Peyer's patch (tissue), 4 donors: ENCODE measurements at regions not wholly inside any gene's neighbourhood (a gene's known extent, or its start where the extent isn't known, plus 50 kb on each side); places are given as distances from the start of the nearest gene placed in this dataset.

Experiments used
- DNase-seq, 3 donors: peaks; one replicate each; pipeline ENCODE4 v3.0.0-alpha.2; 2017 to 2019
- H3K27ac ChIP-seq, 4 donors: fragments of 200-600 bp; sonication (generic); one replicate each; pipeline ENCODE4 v1.5.1; 2016 to 2019
- H3K27me3 ChIP-seq, 2 donors: fragments of 200-600 bp; sonication (generic); one replicate each; pipeline ENCODE4 v1.5.1; 2019
- H3K36me3 ChIP-seq, 3 donors: fragments of 200-600 bp; sonication (generic); one replicate each; pipeline ENCODE4 v1.5.1; 2016 to 2019
- H3K4me1 ChIP-seq, 4 donors: fragments of 200-600 bp; sonication (generic); one replicate each; pipeline ENCODE4 v1.5.1; 2016 to 2019
- H3K4me3 ChIP-seq, 4 donors: fragments of 200-600 bp; sonication (generic); 1 replicate in 3 of 4; 2 replicates in 1 of 4; pipeline ENCODE4 v1.5.1; 2016 to 2019; ENCODE audit warnings: mild to moderate bottlenecking in 1 of 4
- H3K9me3 ChIP-seq, 4 donors: fragments of 200-600 bp; sonication (generic); one replicate each; pipeline ENCODE4 v1.5.1; 2016 to 2019; ENCODE audit warnings: mild to moderate bottlenecking in 1 of 4
- CTCF ChIP-seq, 6 experiments: fragments of 450-650 bp in 4 of 6; fragments of 200-600 bp in 2 of 6; sonication (generic) in 1 of 6; IDR thresholded peaks; one replicate each; pipeline ENCODE4 v1.5.1; 2017 to 2019; ENCODE audit warnings: antibody characterized with exemption in 6 of 6, mild to moderate bottlenecking in 3 of 6, moderate library complexity in 1 of 6
- POLR2A ChIP-seq, 2 donors: fragments of 450-650 bp; IDR thresholded peaks; one replicate each; pipeline ENCODE4 v1.5.1; 2017; ENCODE audit warnings: antibody characterized with exemption in 2 of 2, mild to moderate bottlenecking in 2 of 2, moderate library complexity in 2 of 2

DNA sequence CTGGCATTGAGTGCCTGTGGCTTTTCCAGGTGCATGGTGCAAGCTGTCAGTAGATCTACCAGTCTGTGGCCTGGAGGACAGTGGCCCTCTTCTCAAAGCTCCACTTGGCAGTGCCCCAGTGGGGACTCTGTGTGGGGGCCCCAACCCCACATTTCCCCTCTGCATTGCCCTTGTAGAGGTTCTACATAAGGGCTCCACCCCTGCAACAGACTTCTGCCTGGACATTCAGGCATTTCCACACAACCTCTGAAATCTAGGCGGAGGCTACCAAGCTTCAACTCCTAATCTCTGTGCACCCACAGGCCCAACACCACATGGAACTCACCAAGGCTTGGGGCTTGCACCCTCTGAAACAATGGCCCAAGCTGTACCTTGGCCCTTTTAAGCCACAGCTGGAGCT, 102.7 kb upstream of the PLEKHG7 start:
- no peak overlapping the region for H3K27ac ChIP-seq
- no peak for DNase-seq
- peaks cover 0 to 14% (median 0%) of the 10 kb centered on the region in 4 donors for H3K9me3 ChIP-seq
- no peaks in the 10 kb centered on the region for H3K27me3 ChIP-seq
- H3K4me3 ChIP-seq: no peak overlapping the region
- H3K4me1 ChIP-seq: peaks cover 0 to 2% (median 0%) of the 10 kb centered on the region in 4 donors
- no peaks in the 10 kb centered on the region for H3K36me3 ChIP-seq
- TF ChIP-seq CTCF (IDR thresholded peaks at IDR 0.05) (no peak), POLR2A (IDR thresholded peaks at IDR 0.05) (no peak)

GRCh38 chr12:92597997-92598396, 104.8 kb upstream of the PLEKHG7 start:
- Histone ChIP-seq H3K4me1 (peaks cover 0 to 10% (median 0%) of the 10 kb centered on the region in 4 donors), H3K27ac (no peak overlapping the region), H3K4me3 (no peak overlapping the region), H3K9me3 (peaks cover 0 to 14% (median 0%) of the 10 kb centered on the region in 4 donors), H3K36me3 (no peaks in the 10 kb centered on the region), H3K27me3 (no peaks in the 10 kb centered on the region)
- DNase-seq: no peak
- TF ChIP-seq CTCF (IDR thresholded peaks at IDR 0.05): no peak
- no peak for TF ChIP-seq POLR2A (IDR thresholded peaks at IDR 0.05)

- Histone ChIP-seq H3K4me1 (peaks cover 0 to 10% (median 0%) of the 10 kb centered on the region in 4 donors), H3K27ac (no peak overlapping the region), H3K27me3 (no peaks in the 10 kb centered on the region), H3K36me3 (no peaks in the 10 kb centered on the region), H3K4me3 (no peak overlapping the region), H3K9me3 (peaks cover 0 to 14% (median 0%) of the 10 kb centered on the region in 4 donors)
- DNase-seq: no peak
- TF ChIP-seq POLR2A (IDR thresholded peaks at IDR 0.05): no peak
- TF ChIP-seq CTCF (IDR thresholded peaks at IDR 0.05): no peak
Measured at GRCh38 chr12:92597118-92597517, 105.7 kb upstream of the PLEKHG7 start.

- Histone ChIP-seq H3K4me1 (peaks cover 0 to 10% (median 0%) of the 10 kb centered on the region in 4 donors), H3K27me3 (no peaks in the 10 kb centered on the region), H3K4me3 (no peak overlapping the region), H3K27ac (no peak overlapping the region), H3K9me3 (peaks cover 0 to 14% (median 0%) of the 10 kb centered on the region in 4 donors), H3K36me3 (no peaks in the 10 kb centered on the region)
- TF ChIP-seq POLR2A (IDR thresholded peaks at IDR 0.05) (no peak), CTCF (IDR thresholded peaks at IDR 0.05) (no peak)
- DNase-seq: no peak
Measured at GRCh38 chr12:92596383-92596782, 106.4 kb upstream of the PLEKHG7 start.

DNA sequence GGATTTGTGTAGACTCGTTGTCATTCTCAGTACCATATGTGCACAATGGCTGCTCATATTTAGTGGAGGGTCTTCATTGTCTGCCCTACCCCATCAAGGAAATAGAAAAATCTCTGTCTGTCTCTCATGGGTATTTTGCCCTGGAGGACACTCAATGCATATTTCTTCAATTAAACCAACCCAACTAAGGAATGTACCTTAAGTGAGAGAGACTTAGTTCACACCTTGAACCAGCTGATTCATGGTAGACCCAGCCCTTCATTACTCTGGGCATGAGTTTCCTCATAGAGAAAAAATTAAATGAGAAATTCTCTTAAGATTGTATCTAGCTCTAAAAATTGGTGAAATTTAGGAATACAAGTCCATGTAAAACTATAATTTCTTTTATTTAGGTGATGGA, 107.1 kb upstream of the PLEKHG7 start:
- no peaks in the 10 kb centered on the region for H3K27me3 ChIP-seq
- no peaks in the 10 kb centered on the region for H3K36me3 ChIP-seq
- no peak overlapping the region for H3K4me3 ChIP-seq

GRCh38 chr12:92593734-92594402, 108.9 kb upstream of the PLEKHG7 start:
- Histone ChIP-seq H3K27me3 (no peaks in the 10 kb centered on the region), H3K36me3 (no peaks in the 10 kb centered on the region), H3K9me3 (no peaks in the 10 kb centered on the region), H3K27ac (peak overlapping the region; percentile 74 to 84 (median 78)), H3K4me1 (peaks cover 0 to 10% (median 0%) of the 10 kb centered on the region in 4 donors), H3K4me3 (no peak overlapping the region)
- DNase-seq: peak in 2 of 3 donors; percentile 83 to 87
- TF ChIP-seq POLR2A (IDR thresholded peaks at IDR 0.05): no peak
- TF ChIP-seq CTCF (IDR thresholded peaks at IDR 0.05): no peak

More for the DNA sequence above, 107.1 kb upstream of the PLEKHG7 start:
- no peak for DNase-seq
- Histone ChIP-seq H3K27ac (no peak overlapping the region), H3K4me1 (peaks cover 0 to 10% (median 0%) of the 10 kb centered on the region in 4 donors), H3K9me3 (peaks cover 0 to 12% (median 0%) of the 10 kb centered on the region in 4 donors)
- TF ChIP-seq POLR2A (IDR thresholded peaks at IDR 0.05): no peak
